ENCODE measurements at regions not wholly inside any gene's neighbourhood (a gene's known extent, or its start where the extent isn't known, plus 50 kb on each side); places are given as distances from the start of the nearest gene placed in this dataset.

DNA sequence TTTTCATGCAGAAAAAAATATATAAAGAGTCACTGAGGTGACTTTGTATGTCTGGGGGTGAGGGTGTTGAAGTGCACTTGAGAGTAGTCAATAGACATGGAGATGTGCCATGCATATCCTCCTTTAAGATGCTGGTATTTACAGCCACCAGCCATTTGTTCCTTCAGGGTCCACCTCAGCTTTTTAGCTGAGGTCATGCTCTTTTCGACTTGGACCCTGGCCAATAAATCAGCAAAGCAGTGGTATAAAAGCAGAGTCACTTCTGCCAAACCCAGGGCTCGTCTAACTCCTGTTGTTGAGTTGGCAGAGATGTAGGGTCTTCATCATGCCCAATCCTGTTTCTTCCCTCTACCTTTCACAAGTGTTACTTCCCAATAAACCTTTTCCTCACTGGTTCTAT, 75.1 kb upstream of the OSTN start:
- Histone ChIP-seq H4K91ac (ENCODE audit: insufficient read depth, low read depth, low read length) (no peak overlapping the region), H3K56ac (ENCODE audit: extremely low read depth, insufficient read depth, low read length) (no peak overlapping the region), H4K8ac (ENCODE audit: low read depth in 2 of 2, low read length in 2 of 2) (no peak overlapping the region), H3K9ac (ENCODE audit: low read depth, low read length) (no peak overlapping the region), H3K27ac (ENCODE audit: insufficient read depth, low read length) (no peak overlapping the region), H3K4me2 (ENCODE audit: low read depth, low read length) (no peak overlapping the region), H3K4ac (ENCODE audit: low read depth, low read length) (no peak overlapping the region), H3K14ac (replicated peaks; ENCODE audit: low read depth, low read length) (no peak overlapping the region), H3K18ac (ENCODE audit: low read depth, low read length) (no peak overlapping the region), H3K23ac (ENCODE audit: low read depth, low read length) (no peak overlapping the region), H2BK15ac (ENCODE audit: low read depth, low read length) (no peak overlapping the region), H2AK9ac (replicated peaks; ENCODE audit: low read depth, low read length, poor library complexity) (no peak overlapping the region), H2AFZ (replicated peaks; ENCODE audit: low read length, poor library complexity) (no peak overlapping the region), H2BK20ac (ENCODE audit: low read depth, low read length) (no peak overlapping the region), H3K4me3 (ENCODE audit: insufficient read depth, low read depth, low read length) (no peak overlapping the region), H3K9me3 (ENCODE audit: control insufficient read depth, insufficient read depth, low read length) (no peaks in the 10 kb centered on the region), H3K4me1 (ENCODE audit: control insufficient read depth, insufficient read depth, low read length) (no peaks in the 10 kb centered on the region), H4K20me1 (ENCODE audit: insufficient read depth, low read length) (no peaks in the 10 kb centered on the region), H3K79me1 (ENCODE audit: low read depth in 1 of 2, low read length in 2 of 2) (no peaks in the 10 kb centered on the region), H3K36me3 (ENCODE audit: control insufficient read depth, insufficient read depth, low read length) (no peaks in the 10 kb centered on the region), H2BK5ac (ENCODE audit: low read depth, low read length, poor library complexity, severe bottlenecking) (no peak overlapping the region), H3K9me1 (ENCODE audit: insufficient read depth, low read length) (no peaks in the 10 kb centered on the region), H4K5ac (ENCODE audit: low read depth, low read length) (no peak overlapping the region), H2BK120ac (ENCODE audit: low read depth, low read length) (no peak overlapping the region), H2AK5ac (ENCODE audit: low read depth, low read length) (no peak overlapping the region), H3K27me3 (ENCODE audit: control insufficient read depth, insufficient read depth, low read length) (no peaks in the 10 kb centered on the region)
- ChIA-PET POLR2A (ENCODE audit: unreplicated experiment) (interaction anchor here (0.5 kb wide), 1 partner anchor 1724 kb away, joined by 4 read pairs; no protein-coding TSS in a partner anchor), CTCF (no interaction called here)
- in situ Hi-C loops (cut with MboI; ENCODE audit: low sequenced_read_pairs) (no loop called here), dilution Hi-C loops (cut with HindIII; ENCODE audit: low sequenced_read_pairs, unreplicated experiment) (no loop called here), intact Hi-C loops (cut with micrococcal nuclease) (no loop called here)
- TF ChIP-seq MAFK (IDR thresholded peaks at IDR 0.05; ENCODE audit: low read depth, low read length), result no peak
- TF ChIP-seq, protein P1, sequence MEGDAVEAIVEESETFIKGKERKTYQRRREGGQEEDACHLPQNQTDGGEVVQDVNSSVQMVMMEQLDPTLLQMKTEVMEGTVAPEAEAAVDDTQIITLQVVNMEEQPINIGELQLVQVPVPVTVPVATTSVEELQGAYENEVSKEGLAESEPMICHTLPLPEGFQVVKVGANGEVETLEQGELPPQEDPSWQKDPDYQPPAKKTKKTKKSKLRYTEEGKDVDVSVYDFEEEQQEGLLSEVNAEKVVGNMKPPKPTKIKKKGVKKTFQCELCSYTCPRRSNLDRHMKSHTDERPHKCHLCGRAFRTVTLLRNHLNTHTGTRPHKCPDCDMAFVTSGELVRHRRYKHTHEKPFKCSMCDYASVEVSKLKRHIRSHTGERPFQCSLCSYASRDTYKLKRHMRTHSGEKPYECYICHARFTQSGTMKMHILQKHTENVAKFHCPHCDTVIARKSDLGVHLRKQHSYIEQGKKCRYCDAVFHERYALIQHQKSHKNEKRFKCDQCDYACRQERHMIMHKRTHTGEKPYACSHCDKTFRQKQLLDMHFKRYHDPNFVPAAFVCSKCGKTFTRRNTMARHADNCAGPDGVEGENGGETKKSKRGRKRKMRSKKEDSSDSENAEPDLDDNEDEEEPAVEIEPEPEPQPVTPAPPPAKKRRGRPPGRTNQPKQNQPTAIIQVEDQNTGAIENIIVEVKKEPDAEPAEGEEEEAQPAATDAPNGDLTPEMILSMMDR (conservative IDR thresholded peaks at IDR 0.05; ENCODE audit: low read depth, low read length), result no peak
- TF ChIP-seq, protein P2, sequence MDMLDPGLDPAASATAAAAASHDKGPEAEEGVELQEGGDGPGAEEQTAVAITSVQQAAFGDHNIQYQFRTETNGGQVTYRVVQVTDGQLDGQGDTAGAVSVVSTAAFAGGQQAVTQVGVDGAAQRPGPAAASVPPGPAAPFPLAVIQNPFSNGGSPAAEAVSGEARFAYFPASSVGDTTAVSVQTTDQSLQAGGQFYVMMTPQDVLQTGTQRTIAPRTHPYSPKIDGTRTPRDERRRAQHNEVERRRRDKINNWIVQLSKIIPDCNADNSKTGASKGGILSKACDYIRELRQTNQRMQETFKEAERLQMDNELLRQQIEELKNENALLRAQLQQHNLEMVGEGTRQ (IDR thresholded peaks at IDR 0.05; ENCODE audit: low read depth, low read length), result no peak
- no peak for TF ChIP-seq NFE2L2 (IDR thresholded peaks at IDR 0.05; ENCODE audit: low read depth, low read length)
- TF ChIP-seq, protein P3, sequence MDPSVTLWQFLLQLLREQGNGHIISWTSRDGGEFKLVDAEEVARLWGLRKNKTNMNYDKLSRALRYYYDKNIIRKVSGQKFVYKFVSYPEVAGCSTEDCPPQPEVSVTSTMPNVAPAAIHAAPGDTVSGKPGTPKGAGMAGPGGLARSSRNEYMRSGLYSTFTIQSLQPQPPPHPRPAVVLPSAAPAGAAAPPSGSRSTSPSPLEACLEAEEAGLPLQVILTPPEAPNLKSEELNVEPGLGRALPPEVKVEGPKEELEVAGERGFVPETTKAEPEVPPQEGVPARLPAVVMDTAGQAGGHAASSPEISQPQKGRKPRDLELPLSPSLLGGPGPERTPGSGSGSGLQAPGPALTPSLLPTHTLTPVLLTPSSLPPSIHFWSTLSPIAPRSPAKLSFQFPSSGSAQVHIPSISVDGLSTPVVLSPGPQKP (IDR thresholded peaks at IDR 0.05; ENCODE audit: borderline replicate concordance, low read depth, low read length), result no peak
- TF ChIP-seq RFX5 (IDR thresholded peaks at IDR 0.05; ENCODE audit: low read depth, low read length), result no peak
- no peak for TF ChIP-seq RAD21 (IDR thresholded peaks at IDR 0.05; ENCODE audit: low read length)
- TF ChIP-seq SMC3 (IDR thresholded peaks at IDR 0.05; ENCODE audit: low read depth, low read length), result no peak
- no peak for TF ChIP-seq BHLHE40 (IDR thresholded peaks at IDR 0.05; ENCODE audit: low read depth, low read length)
- no peak for TF ChIP-seq MAZ (IDR thresholded peaks at IDR 0.05; ENCODE audit: borderline replicate concordance, low read depth, low read length)
- TF ChIP-seq CHD1 (IDR thresholded peaks at IDR 0.05; ENCODE audit: low read depth, low read length), result no peak
- no peak for TF ChIP-seq CEBPB (IDR thresholded peaks at IDR 0.05; ENCODE audit: low read depth, low read length)
- TF ChIP-seq FOS (IDR thresholded peaks at IDR 0.05; ENCODE audit: low read depth, low read length), result no peak
- TF ChIP-seq MXI1 (IDR thresholded peaks at IDR 0.05; ENCODE audit: borderline replicate concordance, low read depth, low read length), result no peak
- TF ChIP-seq POLR2A (IDR thresholded peaks at IDR 0.05; ENCODE audit: low read depth, low read length), result no peak
- TF ChIP-seq RCOR1 (IDR thresholded peaks at IDR 0.05; ENCODE audit: insufficient replicate concordance, low read length), result no peak
- BruUV-seq (replicated peaks), result no TSS peak
- DNase-seq (no peak), ATAC-seq (ENCODE audit: low read depth) (no peak)
- no CpG with 5 or more reads among the region's 2 CpGs for WGBS, 2 experiments (ENCODE audit: extremely low coverage in 2 of 2, insufficient read length in 1 of 2)

Measured in IMR-90 (cell line).